NB4 (cell line): ENCODE measurements at regions not wholly inside any gene's neighbourhood (a gene's known extent, or its start where the extent isn't known, plus 50 kb on each side); places are given as distances from the start of the nearest gene placed in this dataset.

Experiments
- DNase-seq: peaks from one replicate; pipeline ENCODE4 v3.0.0; 2010; ENCODE audit warnings: low read depth
- H3K4me3 ChIP-seq: one replicate; pipeline ENCODE4 v1.5.1; 2011; ENCODE audit warnings: mild to moderate bottlenecking, low read depth, low read length, moderate library complexity
- MYC ChIP-seq: IDR thresholded peaks from 2 replicates; pipeline ENCODE4 v1.6.1; 2011; ENCODE audit warnings: low read depth, low read length
- POLR2A ChIP-seq: IDR thresholded peaks from 2 replicates; pipeline ENCODE4 v1.6.1; 2011; ENCODE audit warnings: mild to moderate bottlenecking; ENCODE audit not compliant: insufficient read length; ENCODE audit errors: extremely low read depth
- TF ChIP-seq, protein P1 (sequence below): IDR thresholded peaks from one replicate; pipeline ENCODE4 v1.5.1; 2012; ENCODE audit warnings: low read depth, low read length
- TF ChIP-seq, protein P2 (sequence below): IDR thresholded peaks from 2 replicates; pipeline ENCODE4 v1.6.1; 2011; ENCODE audit warnings: low read depth, low read length

DNA sequence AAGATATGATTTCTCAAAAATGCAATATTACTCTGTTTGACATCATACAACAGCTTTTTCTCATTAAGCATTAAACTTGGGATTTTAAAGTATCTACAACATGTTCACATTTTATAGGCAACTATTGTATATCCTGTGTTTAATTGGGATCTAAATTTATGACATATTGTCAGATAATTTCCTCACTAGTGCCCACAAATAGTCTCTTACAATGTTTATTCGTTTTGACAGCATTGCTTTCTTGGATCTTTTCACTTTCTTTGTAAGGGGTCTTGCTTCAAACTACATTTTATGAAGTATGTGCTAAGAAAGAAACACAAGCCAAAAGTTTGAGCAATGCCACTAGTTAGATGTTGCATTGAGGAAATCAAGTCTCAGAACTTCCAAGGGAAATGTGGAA lies 285.1 kb downstream of the TMEM167A start:
- no peak overlapping the region for H3K4me3 ChIP-seq
- no peak for TF ChIP-seq MYC
- TF ChIP-seq, protein P1, sequence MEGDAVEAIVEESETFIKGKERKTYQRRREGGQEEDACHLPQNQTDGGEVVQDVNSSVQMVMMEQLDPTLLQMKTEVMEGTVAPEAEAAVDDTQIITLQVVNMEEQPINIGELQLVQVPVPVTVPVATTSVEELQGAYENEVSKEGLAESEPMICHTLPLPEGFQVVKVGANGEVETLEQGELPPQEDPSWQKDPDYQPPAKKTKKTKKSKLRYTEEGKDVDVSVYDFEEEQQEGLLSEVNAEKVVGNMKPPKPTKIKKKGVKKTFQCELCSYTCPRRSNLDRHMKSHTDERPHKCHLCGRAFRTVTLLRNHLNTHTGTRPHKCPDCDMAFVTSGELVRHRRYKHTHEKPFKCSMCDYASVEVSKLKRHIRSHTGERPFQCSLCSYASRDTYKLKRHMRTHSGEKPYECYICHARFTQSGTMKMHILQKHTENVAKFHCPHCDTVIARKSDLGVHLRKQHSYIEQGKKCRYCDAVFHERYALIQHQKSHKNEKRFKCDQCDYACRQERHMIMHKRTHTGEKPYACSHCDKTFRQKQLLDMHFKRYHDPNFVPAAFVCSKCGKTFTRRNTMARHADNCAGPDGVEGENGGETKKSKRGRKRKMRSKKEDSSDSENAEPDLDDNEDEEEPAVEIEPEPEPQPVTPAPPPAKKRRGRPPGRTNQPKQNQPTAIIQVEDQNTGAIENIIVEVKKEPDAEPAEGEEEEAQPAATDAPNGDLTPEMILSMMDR, result no peak
- TF ChIP-seq POLR2A, result no peak
- TF ChIP-seq, protein P2, sequence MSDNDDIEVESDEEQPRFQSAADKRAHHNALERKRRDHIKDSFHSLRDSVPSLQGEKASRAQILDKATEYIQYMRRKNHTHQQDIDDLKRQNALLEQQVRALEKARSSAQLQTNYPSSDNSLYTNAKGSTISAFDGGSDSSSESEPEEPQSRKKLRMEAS, result no peak
- DNase-seq, result no peak

DNA sequence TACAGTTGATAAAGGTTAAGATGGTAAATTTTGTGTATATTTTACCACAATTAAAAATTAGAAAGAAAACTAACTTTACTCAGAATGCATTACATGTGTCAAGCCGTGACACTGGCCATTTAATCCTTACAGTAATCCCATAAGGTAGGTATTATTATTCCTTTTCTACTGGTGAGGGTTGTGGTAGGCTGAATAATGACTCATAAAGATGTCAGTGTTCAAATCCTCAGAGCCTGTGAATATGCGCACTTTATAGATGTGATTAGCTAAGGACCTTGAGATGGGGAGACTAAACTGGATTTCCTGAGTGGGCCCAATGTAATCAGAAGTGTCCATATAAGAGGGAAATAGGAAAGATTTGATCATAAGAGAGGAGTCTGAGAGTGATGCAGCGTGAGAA lies 288.1 kb downstream of the TMEM167A start:
- TF ChIP-seq, protein P1, result no peak
- no peak for TF ChIP-seq POLR2A
- TF ChIP-seq MYC, result no peak
- TF ChIP-seq, protein P2, result no peak
- no peak overlapping the region for H3K4me3 ChIP-seq
- no peak for DNase-seq

DNA sequence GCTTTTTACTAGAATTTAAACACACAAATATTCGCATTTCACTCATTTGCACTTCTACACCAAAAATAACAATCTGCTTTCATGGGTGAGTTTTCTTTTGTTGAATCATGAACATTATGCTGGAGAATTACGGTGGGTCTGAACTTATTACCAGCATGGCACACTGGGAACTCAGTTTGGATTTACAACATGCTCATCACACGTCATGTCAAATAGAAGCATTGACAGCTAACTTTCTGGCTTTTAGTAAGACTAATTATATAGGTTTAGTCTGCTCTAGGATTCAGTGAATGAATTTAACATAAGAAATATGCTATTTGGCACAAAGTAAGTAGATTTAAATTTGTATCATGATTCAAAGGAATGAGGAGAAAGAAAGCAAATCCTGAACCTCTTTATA lies 290.4 kb downstream of the TMEM167A start:
- no peak overlapping the region for H3K4me3 ChIP-seq
- no peak for DNase-seq
- TF ChIP-seq MYC (no peak), POLR2A (no peak)
- TF ChIP-seq, protein P1, result no peak
- TF ChIP-seq, protein P2, result no peak

DNA sequence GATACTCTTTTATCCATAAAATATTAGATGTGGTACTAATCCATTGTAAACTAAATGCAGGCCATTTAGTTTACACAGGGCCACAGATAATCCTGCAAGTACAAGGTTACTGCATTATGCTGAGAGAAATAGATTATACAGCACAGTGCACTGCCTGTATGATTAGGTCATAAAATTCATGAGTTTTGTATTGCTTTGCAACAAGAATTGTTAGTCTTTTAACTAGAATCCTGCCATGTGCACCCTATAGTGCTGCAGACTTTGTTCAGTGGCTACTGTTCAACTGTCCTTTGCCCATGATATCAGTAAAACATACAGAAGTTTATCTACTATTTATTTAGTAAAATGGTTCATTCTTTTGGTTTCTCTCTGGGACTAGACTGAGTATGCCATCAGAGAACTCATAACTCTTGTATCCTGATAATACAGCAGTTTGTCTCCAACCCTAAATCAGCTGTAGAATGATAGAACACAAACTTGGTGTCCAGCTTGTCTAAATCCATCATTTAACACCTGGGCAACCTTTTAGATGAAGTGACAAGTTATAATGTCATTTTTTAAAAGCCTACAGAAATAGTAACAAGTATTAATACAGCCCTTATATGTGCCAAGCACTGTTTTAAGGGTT lies 291.2 kb downstream of the TMEM167A start:
- DNase-seq, result no peak
- H3K4me3 ChIP-seq, result no peak overlapping the region
- TF ChIP-seq POLR2A (no peak), MYC (no peak)
- TF ChIP-seq, protein P1, result no peak
- TF ChIP-seq, protein P2, result no peak

DNA sequence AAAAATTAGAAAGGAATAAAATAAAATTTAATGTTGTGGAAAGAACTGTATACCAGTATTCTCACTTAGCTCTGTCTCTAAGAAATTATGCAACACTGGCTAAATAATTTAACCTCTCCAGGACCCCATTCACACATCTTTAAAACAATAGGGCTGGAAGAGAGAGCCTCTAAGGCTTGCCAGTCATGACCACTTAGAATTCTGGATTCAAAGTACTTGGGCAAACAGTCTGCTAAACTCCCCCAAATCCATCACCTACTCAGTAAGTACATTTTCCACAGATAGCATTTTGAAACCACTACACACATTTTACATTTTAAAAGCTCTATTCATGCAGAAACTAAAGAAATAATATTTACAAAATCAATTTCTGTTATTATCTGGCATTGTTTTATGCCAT lies 291.7 kb downstream of the TMEM167A start:
- no peak for TF ChIP-seq POLR2A
- TF ChIP-seq, protein P1, result no peak
- TF ChIP-seq, protein P2, result no peak
- no peak for TF ChIP-seq MYC
- H3K4me3 ChIP-seq, result no peak overlapping the region
- no peak for DNase-seq

DNA sequence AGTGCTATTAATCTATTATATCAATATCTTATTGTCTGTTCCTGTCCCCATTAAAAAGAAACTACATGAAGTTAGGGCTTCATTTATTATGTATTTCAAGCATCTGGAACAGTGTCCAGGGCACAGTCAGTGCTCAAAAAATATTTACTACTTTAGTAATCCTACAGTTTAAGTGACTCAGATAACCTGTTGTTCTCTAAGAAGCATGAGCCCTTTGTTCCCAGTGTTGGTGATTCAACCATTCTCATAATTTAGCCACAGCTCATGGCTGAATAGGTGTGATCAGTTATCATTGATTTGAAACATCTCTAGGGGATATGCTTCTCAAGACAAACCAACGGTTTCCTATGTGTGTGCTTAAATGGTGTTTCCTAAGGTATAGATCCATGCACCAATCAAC lies 292.7 kb downstream of the TMEM167A start:
- TF ChIP-seq POLR2A, result no peak
- TF ChIP-seq, protein P1, result no peak
- TF ChIP-seq, protein P2, result no peak
- no peak for TF ChIP-seq MYC
- H3K4me3 ChIP-seq, result no peak overlapping the region

More for the DNA sequence above, 292.7 kb downstream of the TMEM167A start:
- no peak for DNase-seq
